ENCODE measurements at regions not wholly inside any gene's neighbourhood (a gene's known extent, or its start where the extent isn't known, plus 50 kb on each side); places are given as distances from the start of the nearest gene placed in this dataset.

DNA sequence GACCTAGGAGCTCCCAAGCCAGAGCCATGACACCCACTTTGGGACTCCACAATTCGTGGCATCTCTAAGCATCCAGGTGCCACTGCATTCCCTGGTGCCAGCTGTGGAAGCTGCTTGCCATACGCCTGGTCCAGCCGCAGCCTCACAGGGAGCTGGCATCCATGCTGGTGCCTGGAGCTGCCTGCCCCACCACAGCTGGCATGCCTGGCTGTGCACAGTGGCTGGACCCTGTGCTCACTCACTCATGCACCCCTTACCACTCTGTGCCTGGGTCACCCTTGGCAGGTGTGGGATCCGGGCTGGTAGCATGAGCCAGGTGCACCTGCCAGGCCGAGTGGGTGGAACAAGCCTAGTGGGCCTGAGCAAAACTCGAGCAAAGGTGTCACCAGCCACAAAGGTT lies 90.1 kb downstream of the CAVIN4 start:
- peaks cover 2% of the 10 kb centered on the region for H3K9me3 ChIP-seq (ENCODE audit: control insufficient read depth, low read length)
- H3K4me3 ChIP-seq (ENCODE audit: low read length in 2 of 2): no peak overlapping the region
- no peak for ATAC-seq (ENCODE audit: low FRiP score)
- WGBS, 2 donors: 71 to 76% methylated on average over 6 of the region's 6 CpGs
- intact Hi-C loops (cut with DNase I): no loop called here
- H3K27me3 ChIP-seq (ENCODE audit: control insufficient read depth in 1 of 2, insufficient read depth in 2 of 2, low read length in 1 of 2): no peaks in the 10 kb centered on the region
- no peak overlapping the region for H3K27ac ChIP-seq (ENCODE audit: low read depth in 1 of 2, low read length in 2 of 2)
- H3K36me3 ChIP-seq (ENCODE audit: control insufficient read depth in 1 of 2, insufficient read depth in 2 of 2, low read length in 1 of 2): no peaks in the 10 kb centered on the region
- peak in 1 of 2 donors; percentile 35 for DNase-seq
- no peaks in the 10 kb centered on the region for H3K4me1 ChIP-seq (ENCODE audit: control insufficient read depth in 1 of 2, insufficient read depth in 2 of 2, low read length in 2 of 2)

DNA sequence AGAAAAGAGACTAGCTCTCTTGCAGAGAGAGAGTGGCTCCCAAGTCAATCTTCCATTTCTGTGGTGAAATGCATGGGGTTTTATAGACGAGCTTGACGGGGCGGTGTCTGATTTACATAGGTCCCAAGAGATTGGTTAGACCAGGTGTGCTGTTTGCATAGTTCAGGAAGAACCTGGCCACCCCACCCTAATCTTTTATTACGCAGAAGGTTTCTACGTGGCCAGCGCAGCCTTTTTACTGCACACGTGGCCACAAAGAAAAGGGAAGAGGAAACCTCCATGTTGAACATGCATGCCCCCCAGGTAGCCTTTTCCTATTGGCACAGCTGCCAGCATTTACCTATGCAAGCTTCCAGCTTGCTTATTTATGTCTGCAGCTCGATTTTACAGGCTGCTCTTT lies 92.1 kb downstream of the CAVIN4 start:
- H3K4me3 ChIP-seq (ENCODE audit: low read length in 2 of 2): no peak overlapping the region
- no peaks in the 10 kb centered on the region for H3K4me1 ChIP-seq (ENCODE audit: control insufficient read depth in 1 of 2, insufficient read depth in 2 of 2, low read length in 2 of 2)
- H3K36me3 ChIP-seq (ENCODE audit: control insufficient read depth in 1 of 2, insufficient read depth in 2 of 2, low read length in 1 of 2): no peaks in the 10 kb centered on the region
- no peaks in the 10 kb centered on the region for H3K27me3 ChIP-seq (ENCODE audit: control insufficient read depth in 1 of 2, insufficient read depth in 2 of 2, low read length in 1 of 2)
- no peak overlapping the region for H3K27ac ChIP-seq (ENCODE audit: low read depth in 1 of 2, low read length in 2 of 2)
- DNase-seq: no peak
- no peak for ATAC-seq (ENCODE audit: low FRiP score)
- intact Hi-C loops (cut with DNase I): no loop called here
- 56 to 59% methylated on average over 8 of the region's 8 CpGs for WGBS, 2 donors
- peaks cover 2% of the 10 kb centered on the region for H3K9me3 ChIP-seq (ENCODE audit: control insufficient read depth, low read length)

DNA sequence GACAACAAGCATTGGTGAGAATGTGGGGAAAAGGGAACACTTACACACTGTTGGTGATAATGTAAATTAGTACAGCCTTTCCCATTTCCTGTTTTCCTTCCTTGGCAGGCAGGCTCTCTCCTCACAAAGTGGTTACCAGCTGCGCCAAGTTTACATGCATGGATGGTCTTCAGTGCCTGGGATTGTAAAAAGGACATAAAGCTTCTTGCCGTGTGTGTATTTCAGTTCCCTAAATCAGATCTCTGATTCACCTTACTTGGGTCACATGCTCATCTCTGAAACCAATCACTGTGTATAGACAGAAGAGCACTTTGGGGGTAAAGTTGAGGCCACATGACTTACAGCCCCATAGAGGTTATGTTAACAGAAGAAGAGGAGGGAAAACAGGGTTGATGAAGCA lies 92.8 kb downstream of the CAVIN4 start:
- 40 to 46% methylated on average over 2 of the region's 2 CpGs for WGBS, 2 donors
- ATAC-seq (ENCODE audit: low FRiP score): no peak
- Histone ChIP-seq H3K4me3 (ENCODE audit: low read length in 2 of 2) (no peak overlapping the region), H3K27me3 (ENCODE audit: control insufficient read depth in 1 of 2, insufficient read depth in 2 of 2, low read length in 1 of 2) (no peaks in the 10 kb centered on the region), H3K36me3 (ENCODE audit: control insufficient read depth in 1 of 2, insufficient read depth in 2 of 2, low read length in 1 of 2) (no peaks in the 10 kb centered on the region), H3K27ac (ENCODE audit: low read depth in 1 of 2, low read length in 2 of 2) (no peak overlapping the region), H3K9me3 (ENCODE audit: control insufficient read depth, low read length) (peaks cover 2% of the 10 kb centered on the region), H3K4me1 (ENCODE audit: control insufficient read depth in 1 of 2, insufficient read depth in 2 of 2, low read length in 2 of 2) (no peaks in the 10 kb centered on the region)
- intact Hi-C loops (cut with DNase I): no loop called here
- no peak for DNase-seq

DNA sequence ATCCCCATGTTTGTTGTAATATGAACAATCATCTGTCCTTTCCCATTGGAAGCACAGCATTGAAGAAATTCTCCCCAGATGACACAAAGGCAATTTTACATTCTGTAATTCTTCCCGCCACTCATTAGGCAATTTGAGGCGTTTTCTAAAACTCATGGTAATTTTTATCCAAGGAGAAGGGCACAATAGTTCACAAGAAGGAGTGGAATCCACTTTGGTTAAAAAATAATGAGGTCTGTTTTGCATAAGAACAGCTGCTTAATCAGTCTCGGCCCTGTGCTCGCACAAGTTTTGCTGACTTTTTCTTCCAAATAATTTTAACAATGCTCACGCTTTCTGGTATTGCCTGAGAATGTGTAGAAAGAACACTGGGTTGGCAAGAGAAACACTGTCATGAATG lies 94.0 kb downstream of the CAVIN4 start:
- Histone ChIP-seq H3K27me3 (ENCODE audit: control insufficient read depth in 1 of 2, insufficient read depth in 2 of 2, low read length in 1 of 2) (no peaks in the 10 kb centered on the region), H3K4me3 (ENCODE audit: low read length in 2 of 2) (no peak overlapping the region), H3K36me3 (ENCODE audit: control insufficient read depth in 1 of 2, insufficient read depth in 2 of 2, low read length in 1 of 2) (no peaks in the 10 kb centered on the region), H3K4me1 (ENCODE audit: control insufficient read depth in 1 of 2, insufficient read depth in 2 of 2, low read length in 2 of 2) (no peaks in the 10 kb centered on the region), H3K9me3 (ENCODE audit: control insufficient read depth, low read length) (peaks cover 2% of the 10 kb centered on the region), H3K27ac (ENCODE audit: low read depth in 1 of 2, low read length in 2 of 2) (no peak overlapping the region)
- no peak for ATAC-seq (ENCODE audit: low FRiP score)
- WGBS, 2 donors: 45 to 46% methylated on average over 5 of the region's 5 CpGs
- intact Hi-C loops (cut with DNase I): no loop called here
- no peak for DNase-seq

DNA sequence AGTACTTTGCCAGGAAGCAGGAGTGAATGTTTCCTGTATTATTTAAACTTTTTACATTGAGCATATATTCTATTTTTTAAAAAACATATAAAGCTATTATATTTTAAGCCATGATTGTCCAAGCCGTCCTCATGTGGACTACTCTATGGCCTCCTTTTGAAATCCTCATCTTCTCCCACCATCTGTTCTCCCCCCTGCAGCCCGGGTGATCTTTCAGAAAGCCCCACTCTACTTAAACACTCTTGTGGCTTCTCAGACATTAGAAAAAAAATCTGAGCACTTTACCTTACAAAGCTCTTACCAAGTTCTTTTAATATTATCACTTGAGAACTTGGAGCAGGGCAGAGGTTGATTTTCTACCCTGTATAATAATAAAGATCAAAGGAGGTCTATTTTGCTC lies 95.4 kb downstream of the CAVIN4 start:
- ATAC-seq (ENCODE audit: low FRiP score): no peak
- Histone ChIP-seq H3K36me3 (ENCODE audit: control insufficient read depth in 1 of 2, insufficient read depth in 2 of 2, low read length in 1 of 2) (no peaks in the 10 kb centered on the region), H3K27ac (ENCODE audit: low read depth in 1 of 2, low read length in 2 of 2) (no peak overlapping the region), H3K4me3 (ENCODE audit: low read length in 2 of 2) (no peak overlapping the region), H3K27me3 (ENCODE audit: control insufficient read depth in 1 of 2, insufficient read depth in 2 of 2, low read length in 1 of 2) (no peaks in the 10 kb centered on the region), H3K4me1 (ENCODE audit: control insufficient read depth in 1 of 2, insufficient read depth in 2 of 2, low read length in 2 of 2) (no peaks in the 10 kb centered on the region), H3K9me3 (ENCODE audit: control insufficient read depth, low read length) (no peaks in the 10 kb centered on the region)
- 74 to 77% methylated on average over 2 of the region's 2 CpGs for WGBS, 2 donors
- intact Hi-C loops (cut with DNase I): no loop called here
- no peak for DNase-seq

DNA sequence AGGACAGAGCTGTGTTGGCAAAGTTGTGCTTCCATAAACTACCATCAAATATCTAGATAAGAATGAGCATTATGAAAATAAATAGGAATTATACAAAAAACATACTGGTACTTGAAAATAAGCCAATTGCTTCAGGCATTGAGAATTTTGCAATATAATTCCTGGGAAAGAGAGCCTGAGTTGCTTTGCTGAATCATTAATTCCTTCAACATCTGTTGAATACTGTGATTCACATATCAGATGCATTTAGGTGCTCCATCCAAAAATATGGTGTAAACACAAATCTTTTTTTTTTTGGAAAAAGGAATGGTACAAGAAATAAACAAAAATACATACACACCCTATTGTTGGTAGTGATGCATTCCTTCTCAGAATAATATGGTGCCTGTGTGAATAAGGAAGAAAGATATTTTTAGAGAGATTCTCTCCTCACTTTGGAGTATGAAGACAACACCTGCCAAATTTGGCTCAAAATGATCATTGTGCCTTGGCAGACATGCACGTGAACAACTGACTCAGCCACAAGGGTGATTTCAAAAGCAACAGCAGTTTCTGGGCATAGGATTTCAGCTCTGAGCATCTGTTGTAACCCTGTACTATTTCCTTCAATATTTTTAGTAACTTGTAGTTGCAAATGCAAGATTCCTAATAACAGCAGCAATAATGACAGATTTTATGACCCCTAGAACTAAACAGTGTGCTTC lies 96.7 kb downstream of the CAVIN4 start:
- H3K36me3 ChIP-seq (ENCODE audit: control insufficient read depth in 1 of 2, insufficient read depth in 2 of 2, low read length in 1 of 2): no peaks in the 10 kb centered on the region
- H3K4me1 ChIP-seq (ENCODE audit: control insufficient read depth in 1 of 2, insufficient read depth in 2 of 2, low read length in 2 of 2): no peaks in the 10 kb centered on the region
- intact Hi-C loops (cut with DNase I): no loop called here
- WGBS, 2 donors: 20 to 25% methylated on average over 1 of the region's 1 CpG
- H3K27ac ChIP-seq (ENCODE audit: low read depth in 1 of 2, low read length in 2 of 2): no peak overlapping the region
- no peak for DNase-seq
- no peaks in the 10 kb centered on the region for H3K27me3 ChIP-seq (ENCODE audit: control insufficient read depth in 1 of 2, insufficient read depth in 2 of 2, low read length in 1 of 2)
- H3K9me3 ChIP-seq (ENCODE audit: control insufficient read depth, low read length): no peaks in the 10 kb centered on the region
- no peak for ATAC-seq (ENCODE audit: low FRiP score)
- H3K4me3 ChIP-seq (ENCODE audit: low read length in 2 of 2): no peak overlapping the region

DNA sequence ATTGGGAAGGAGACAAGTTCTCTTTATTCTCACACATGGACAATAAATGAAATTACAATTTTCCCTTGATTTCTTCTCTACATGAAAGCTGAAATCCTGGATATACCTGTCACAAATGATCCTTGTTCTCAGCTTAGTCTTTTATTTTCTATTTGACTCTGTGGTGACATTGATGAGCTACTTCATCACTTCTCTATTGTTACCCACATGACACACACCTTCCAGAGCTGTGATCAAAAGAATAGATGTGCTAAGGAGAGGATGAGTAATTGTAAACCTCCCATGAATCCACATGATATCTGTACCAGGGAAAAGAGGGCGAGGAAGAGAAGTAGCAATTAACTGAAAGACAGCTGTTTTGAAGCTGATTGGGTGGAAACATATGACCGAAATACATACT lies 102.0 kb downstream of the CAVIN4 start:
- no peaks in the 10 kb centered on the region for H3K36me3 ChIP-seq (ENCODE audit: control insufficient read depth in 1 of 2, insufficient read depth in 2 of 2, low read length in 1 of 2)
- intact Hi-C loops (cut with DNase I): no loop called here
- no peak overlapping the region for H3K27ac ChIP-seq (ENCODE audit: low read depth in 1 of 2, low read length in 2 of 2)
- ATAC-seq (ENCODE audit: low FRiP score) (no peak), DNase-seq (no peak)
- H3K4me3 ChIP-seq (ENCODE audit: low read length in 2 of 2): no peak overlapping the region
- no peaks in the 10 kb centered on the region for H3K4me1 ChIP-seq (ENCODE audit: control insufficient read depth in 1 of 2, insufficient read depth in 2 of 2, low read length in 2 of 2)
- 64 to 67% methylated on average over 2 of the region's 2 CpGs for WGBS, 2 donors
- no peaks in the 10 kb centered on the region for H3K9me3 ChIP-seq (ENCODE audit: control insufficient read depth, low read length)
- no peaks in the 10 kb centered on the region for H3K27me3 ChIP-seq (ENCODE audit: control insufficient read depth in 1 of 2, insufficient read depth in 2 of 2, low read length in 1 of 2)

DNA sequence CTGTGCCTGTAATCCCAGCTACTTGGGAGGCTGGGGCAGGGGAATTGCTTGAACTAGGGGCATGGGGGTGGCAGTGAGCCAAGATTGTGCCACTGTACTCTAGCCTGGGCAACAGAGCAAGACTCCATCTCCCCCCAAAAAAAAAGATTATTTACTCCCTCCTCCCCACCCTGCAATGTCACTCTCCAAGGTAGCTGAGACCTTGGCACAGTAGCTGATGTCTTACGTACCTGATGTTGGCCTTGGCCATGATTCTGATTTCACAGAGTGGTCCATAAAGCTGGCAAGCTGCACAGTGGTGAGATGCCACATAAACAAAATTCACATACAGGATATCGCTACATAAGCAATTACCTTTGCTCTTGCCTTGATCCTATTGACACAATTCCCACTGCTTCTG lies 108.5 kb downstream of the CAVIN4 start:
- Histone ChIP-seq H3K36me3 (ENCODE audit: control insufficient read depth in 1 of 2, insufficient read depth in 2 of 2, low read length in 1 of 2) (no peaks in the 10 kb centered on the region), H3K27me3 (ENCODE audit: control insufficient read depth in 1 of 2, insufficient read depth in 2 of 2, low read length in 1 of 2) (no peaks in the 10 kb centered on the region), H3K27ac (ENCODE audit: low read depth in 1 of 2, low read length in 2 of 2) (no peak overlapping the region), H3K4me3 (ENCODE audit: low read length in 2 of 2) (no peak overlapping the region), H3K4me1 (ENCODE audit: control insufficient read depth in 1 of 2, insufficient read depth in 2 of 2, low read length in 2 of 2) (no peaks in the 10 kb centered on the region), H3K9me3 (ENCODE audit: control insufficient read depth, low read length) (peaks cover 2% of the 10 kb centered on the region)
- DNase-seq (no peak), ATAC-seq (ENCODE audit: low FRiP score) (no peak)
- intact Hi-C loops (cut with DNase I): no loop called here
- 76 to 81% methylated on average over 2 of the region's 2 CpGs for WGBS, 2 donors

DNA sequence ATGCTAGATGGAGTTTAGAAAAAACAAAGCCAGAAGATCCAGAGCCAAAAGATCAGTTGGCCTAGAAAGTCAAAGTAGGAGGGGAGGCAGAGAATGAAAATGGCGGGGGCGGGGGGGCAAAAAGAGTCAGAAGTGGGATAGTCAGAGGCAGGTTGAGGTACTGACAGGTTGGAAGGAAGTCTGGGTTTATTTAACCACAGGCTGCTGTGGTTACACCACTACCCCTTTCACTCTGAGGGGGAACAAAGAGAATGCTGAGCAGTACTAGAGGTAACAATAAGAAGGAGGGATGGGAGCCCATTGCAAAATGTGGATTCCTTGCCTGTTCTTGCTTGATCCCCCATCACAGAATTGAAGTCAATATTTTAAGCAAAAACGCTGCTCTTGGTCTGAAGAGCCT lies 111.8 kb downstream of the CAVIN4 start:
- H3K27me3 ChIP-seq (ENCODE audit: control insufficient read depth in 1 of 2, insufficient read depth in 2 of 2, low read length in 1 of 2): no peaks in the 10 kb centered on the region
- peaks cover 2% of the 10 kb centered on the region for H3K9me3 ChIP-seq (ENCODE audit: control insufficient read depth, low read length)
- no peak overlapping the region for H3K4me3 ChIP-seq (ENCODE audit: low read length in 2 of 2)
- WGBS, 2 donors: 68 to 75% methylated on average over 3 of the region's 3 CpGs
- no peaks in the 10 kb centered on the region for H3K36me3 ChIP-seq (ENCODE audit: control insufficient read depth in 1 of 2, insufficient read depth in 2 of 2, low read length in 1 of 2)
- intact Hi-C loops (cut with DNase I): no loop called here
- H3K27ac ChIP-seq (ENCODE audit: low read depth in 1 of 2, low read length in 2 of 2): no peak overlapping the region
- no peak for ATAC-seq (ENCODE audit: low FRiP score)
- no peak for DNase-seq
- H3K4me1 ChIP-seq (ENCODE audit: control insufficient read depth in 1 of 2, insufficient read depth in 2 of 2, low read length in 2 of 2): no peaks in the 10 kb centered on the region
